CD4-positive, alpha-beta memory T cell (primary cell): ENCODE measurements at regions not wholly inside any gene's neighbourhood (a gene's known extent, or its start where the extent isn't known, plus 50 kb on each side); places are given as distances from the start of the nearest gene placed in this dataset.

Experiments
- CTCF ChIA-PET: fragments of 350-600 bp; sonication (Branson Sonifier 250); formaldehyde crosslinking; loops from one replicate; lab custom pipeline; 2021; ENCODE audit warnings: inconsistent platforms; ENCODE audit not compliant: partially characterized antibody; lab: Charles Lee
- POLR2A ChIA-PET: fragments of 350-600 bp; sonication (Branson Sonifier 250); formaldehyde crosslinking; loops from one replicate; lab custom pipeline; 2021; ENCODE audit not compliant: partially characterized antibody; lab: Charles Lee
- DNase-seq, 5 donors: peaks; one replicate each; pipeline versions ENCODE4 v3.0.0 to v3.0.0-alpha.2; 2020 to 2022; ENCODE audit warnings: mixed read lengths in 1 of 5
- H3K27ac ChIP-seq: one replicate; pipeline ENCODE4 v1.7.0; 2013; ENCODE audit warnings: low read depth, low read length
- H3K27me3 ChIP-seq: 2 replicates; pipeline ENCODE4 v1.7.0; 2013; ENCODE audit warnings: mild to moderate bottlenecking, low read length, moderate library complexity; ENCODE audit not compliant: insufficient read depth
- H3K36me3 ChIP-seq: 2 replicates; pipeline ENCODE4 v1.7.0; 2013; ENCODE audit warnings: mild to moderate bottlenecking, low read length, moderate library complexity; ENCODE audit not compliant: insufficient read depth
- H3K4me1 ChIP-seq: 2 replicates; pipeline ENCODE4 v1.7.0; 2013; ENCODE audit warnings: mild to moderate bottlenecking, low read length, moderate library complexity; ENCODE audit not compliant: insufficient read depth
- H3K4me3 ChIP-seq, 2 donors: one replicate each; pipeline ENCODE4 v1.7.0; 2013; ENCODE audit warnings: low read length in 2 of 2, mild to moderate bottlenecking in 1 of 2
- H3K9me3 ChIP-seq, 2 donors: one replicate each; pipeline ENCODE4 v1.7.0; 2013; ENCODE audit warnings: low read length in 2 of 2, control low read depth in 1 of 2; ENCODE audit not compliant: control insufficient read depth in 1 of 2
- H3K27ac Mint-ChIP-seq, 7 donors: one replicate each; pipeline ENCODE4 v1.8.0; 2020 to 2021; ENCODE audit warnings: mixed read lengths in 7 of 7, mild to moderate bottlenecking in 6 of 7, inconsistent platforms in 3 of 7, moderate library complexity in 3 of 7
- H3K27me3 Mint-ChIP-seq, 2 donors: one replicate each; pipeline ENCODE4 v1.8.0; 2020 to 2021; ENCODE audit warnings: mixed read lengths in 2 of 2
- H3K36me3 Mint-ChIP-seq, 2 donors: one replicate each; pipeline ENCODE4 v1.8.0; 2020 to 2021; ENCODE audit warnings: mixed read lengths in 2 of 2, inconsistent platforms in 1 of 2, mild to moderate bottlenecking in 1 of 2
- H3K4me1 Mint-ChIP-seq, 4 donors: one replicate each; pipeline ENCODE4 v1.8.0; 2020 to 2021; ENCODE audit warnings: mixed read lengths in 4 of 4, mild to moderate bottlenecking in 1 of 4
- H3K4me3 Mint-ChIP-seq, 8 donors: one replicate each; pipeline ENCODE4 v1.8.0; 2020 to 2021; ENCODE audit warnings: mixed read lengths in 8 of 8, mild to moderate bottlenecking in 7 of 8, moderate library complexity in 6 of 8, inconsistent platforms in 3 of 8
- H3K9me3 Mint-ChIP-seq, 8 donors: one replicate each; pipeline ENCODE4 v1.8.0; 2020 to 2021; ENCODE audit warnings: mixed read lengths in 8 of 8, mild to moderate bottlenecking in 5 of 8, inconsistent platforms in 3 of 8, moderate library complexity in 1 of 8
- intact Hi-C: fragments of 100-400 bp; cut with micrococcal nuclease; formaldehyde crosslinking; loops from one replicate; pipeline ENCODE4 v1.15.1; 2023

- no peaks in the 10 kb centered on the region for H3K4me1 Mint-ChIP-seq
- no peaks in the 10 kb centered on the region for H3K9me3 Mint-ChIP-seq
- intact Hi-C loops: no loop called here
- Histone ChIP-seq H3K27me3 (no peaks in the 10 kb centered on the region), H3K4me1 (no peaks in the 10 kb centered on the region), H3K9me3 (no peaks in the 10 kb centered on the region), H3K36me3 (no peaks in the 10 kb centered on the region), H3K27ac (no peak overlapping the region), H3K4me3 (no peak overlapping the region)
- H3K27me3 Mint-ChIP-seq: peaks cover 0 to 1% of the 10 kb centered on the region in 2 donors
- no peak for DNase-seq
- no peaks in the 10 kb centered on the region for H3K36me3 Mint-ChIP-seq
- H3K27ac Mint-ChIP-seq: no peak overlapping the region
- CTCF ChIA-PET: no interaction called here
- no peak overlapping the region for H3K4me3 Mint-ChIP-seq
- POLR2A ChIA-PET: interaction anchor here (0.9 kb wide), 1 partner anchor 9 kb away, joined by 3 read pairs; no protein-coding TSS in a partner anchor
Observed at GRCh38 chr11:126124231-126124661, 61.6 kb upstream of the CDON start.

GRCh38 chr11:126123686-126124085 is 61.0 kb upstream of the CDON start:
- H3K36me3 Mint-ChIP-seq: no peaks in the 10 kb centered on the region
- POLR2A ChIA-PET: interaction anchor here (0.6 to 0.9 kb wide), 2 partner anchors 9 to 24 kb away, joined by 3 read pairs; no protein-coding TSS in a partner anchor
- no peak overlapping the region for H3K27ac ChIP-seq
- intact Hi-C loops: no loop called here
- H3K27ac Mint-ChIP-seq: no peak overlapping the region
- H3K36me3 ChIP-seq: no peaks in the 10 kb centered on the region
- no peak overlapping the region for H3K4me3 ChIP-seq
- no peak for DNase-seq
- no peak overlapping the region for H3K4me3 Mint-ChIP-seq
- no peaks in the 10 kb centered on the region for H3K9me3 Mint-ChIP-seq
- no peaks in the 10 kb centered on the region for H3K9me3 ChIP-seq
- H3K27me3 Mint-ChIP-seq: peaks cover 0 to 1% of the 10 kb centered on the region in 2 donors
- H3K4me1 Mint-ChIP-seq: no peaks in the 10 kb centered on the region
- no peaks in the 10 kb centered on the region for H3K27me3 ChIP-seq
- CTCF ChIA-PET: interaction anchor here (0.7 kb wide), 1 partner anchor 197 kb away, joined by 3 read pairs; no protein-coding TSS in a partner anchor
- no peaks in the 10 kb centered on the region for H3K4me1 ChIP-seq

GRCh38 chr11:126122863-126123262 is 60.2 kb upstream of the CDON start:
- no peaks in the 10 kb centered on the region for H3K9me3 ChIP-seq
- Mint-ChIP-seq H3K9me3 (no peaks in the 10 kb centered on the region), H3K36me3 (no peaks in the 10 kb centered on the region), H3K4me3 (no peak overlapping the region), H3K27ac (no peak overlapping the region), H3K27me3 (peaks cover 0 to 1% of the 10 kb centered on the region in 2 donors), H3K4me1 (no peaks in the 10 kb centered on the region)
- no peak overlapping the region for H3K27ac ChIP-seq
- intact Hi-C loops: no loop called here
- ChIA-PET POLR2A (no interaction called here), CTCF (interaction anchor here (0.7 kb wide), 1 partner anchor 196 kb away, joined by 3 read pairs; no protein-coding TSS in a partner anchor)
- H3K4me1 ChIP-seq: no peaks in the 10 kb centered on the region
- no peaks in the 10 kb centered on the region for H3K27me3 ChIP-seq
- DNase-seq: no peak
- H3K4me3 ChIP-seq: no peak overlapping the region
- no peaks in the 10 kb centered on the region for H3K36me3 ChIP-seq

DNA sequence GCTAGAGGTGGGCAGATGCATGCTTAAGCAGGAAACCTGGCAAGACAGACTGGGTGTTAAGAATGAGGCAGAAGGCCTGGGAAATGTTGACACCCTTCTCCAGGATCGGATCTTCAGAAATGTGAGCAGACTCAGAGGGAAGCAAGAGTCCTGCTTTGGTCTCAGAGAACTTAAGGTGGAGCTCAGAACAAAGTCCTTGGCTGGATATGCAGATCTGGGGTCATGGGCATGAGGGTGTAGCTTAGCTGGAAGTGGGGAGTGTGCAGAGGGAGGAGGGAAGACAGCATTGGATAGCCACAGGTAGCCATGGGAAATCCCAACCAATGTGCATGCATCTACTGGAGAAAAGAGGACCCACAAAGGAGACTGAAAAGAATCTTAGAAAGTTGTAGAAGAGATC is 58.6 kb upstream of the CDON start:
- H3K27me3 ChIP-seq: no peaks in the 10 kb centered on the region
- CTCF ChIA-PET: interaction anchor here (1.5 kb wide), 1 partner anchor 11 kb away, joined by 3 read pairs; no protein-coding TSS in a partner anchor
- H3K4me3 Mint-ChIP-seq: no peak overlapping the region
- H3K9me3 ChIP-seq: no peaks in the 10 kb centered on the region
- no peaks in the 10 kb centered on the region for H3K4me1 ChIP-seq
- H3K27ac Mint-ChIP-seq: peak overlapping the region in 1 of 7 donors; percentile 6
- intact Hi-C loops: no loop called here
- peaks cover 0 to 1% of the 10 kb centered on the region in 2 donors for H3K27me3 Mint-ChIP-seq
- no peak overlapping the region for H3K27ac ChIP-seq
- H3K4me1 Mint-ChIP-seq: no peaks in the 10 kb centered on the region
- no peaks in the 10 kb centered on the region for H3K9me3 Mint-ChIP-seq
- H3K36me3 Mint-ChIP-seq: no peaks in the 10 kb centered on the region
- no peak overlapping the region for H3K4me3 ChIP-seq
- no peaks in the 10 kb centered on the region for H3K36me3 ChIP-seq
- no peak for DNase-seq
- POLR2A ChIA-PET: no interaction called here

GRCh38 chr11:126118806-126119205 is 56.1 kb upstream of the CDON start:
- no peak for DNase-seq
- H3K36me3 ChIP-seq: no peaks in the 10 kb centered on the region
- no peaks in the 10 kb centered on the region for H3K36me3 Mint-ChIP-seq
- no peak overlapping the region for H3K27ac Mint-ChIP-seq
- H3K9me3 Mint-ChIP-seq: no peaks in the 10 kb centered on the region
- CTCF ChIA-PET: no interaction called here
- H3K4me1 ChIP-seq: no peaks in the 10 kb centered on the region
- no peak overlapping the region for H3K27ac ChIP-seq
- H3K4me1 Mint-ChIP-seq: no peaks in the 10 kb centered on the region
- POLR2A ChIA-PET: no interaction called here
- H3K27me3 Mint-ChIP-seq: peaks cover 0 to 3% of the 10 kb centered on the region in 2 donors
- no peak overlapping the region for H3K4me3 ChIP-seq
- intact Hi-C loops: no loop called here
- H3K27me3 ChIP-seq: no peaks in the 10 kb centered on the region
- H3K4me3 Mint-ChIP-seq: no peak overlapping the region
- H3K9me3 ChIP-seq: no peaks in the 10 kb centered on the region

DNA sequence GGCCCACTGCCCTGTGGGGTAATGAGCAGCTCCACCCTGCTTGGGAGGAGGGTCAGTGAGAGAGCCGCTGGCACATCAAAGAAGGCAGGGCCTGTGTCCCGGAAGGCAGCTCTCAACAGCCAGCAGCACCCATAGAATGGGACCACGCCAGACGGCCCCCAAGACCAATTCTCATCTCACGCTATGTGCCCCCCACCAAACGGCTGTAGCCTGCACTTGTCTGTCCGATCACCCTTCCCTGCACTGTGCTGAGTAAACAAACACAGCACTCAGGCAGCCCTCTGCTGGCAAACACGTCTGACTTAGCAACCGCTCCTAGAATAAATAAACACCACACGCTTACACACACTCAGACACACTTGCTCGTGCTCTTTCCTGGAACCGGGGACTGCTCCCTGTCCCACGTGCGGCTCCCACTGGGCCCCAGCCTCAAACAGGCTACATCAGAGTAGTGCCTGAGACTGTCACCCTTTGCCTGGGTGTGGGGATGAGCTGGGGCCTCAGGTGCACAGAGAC is 53.2 kb upstream of the CDON start:
- intact Hi-C loops: no loop called here
- H3K27ac Mint-ChIP-seq: no peak overlapping the region
- Histone ChIP-seq H3K4me1 (no peaks in the 10 kb centered on the region), H3K4me3 (no peak overlapping the region), H3K36me3 (no peaks in the 10 kb centered on the region), H3K27ac (no peak overlapping the region), H3K9me3 (no peaks in the 10 kb centered on the region), H3K27me3 (no peaks in the 10 kb centered on the region)
- no peaks in the 10 kb centered on the region for H3K9me3 Mint-ChIP-seq
- DNase-seq: no peak
- no peaks in the 10 kb centered on the region for H3K36me3 Mint-ChIP-seq
- H3K27me3 Mint-ChIP-seq: peaks cover 0 to 3% of the 10 kb centered on the region in 2 donors
- POLR2A ChIA-PET: no interaction called here
- no peaks in the 10 kb centered on the region for H3K4me1 Mint-ChIP-seq
- H3K4me3 Mint-ChIP-seq: no peak overlapping the region
- CTCF ChIA-PET: no interaction called here

GRCh38 chr11:126115127-126115495 is 52.4 kb upstream of the CDON start:
- Mint-ChIP-seq H3K27ac (no peak overlapping the region), H3K4me3 (no peak overlapping the region), H3K9me3 (no peaks in the 10 kb centered on the region), H3K36me3 (no peaks in the 10 kb centered on the region), H3K27me3 (peaks cover 0 to 3% of the 10 kb centered on the region in 2 donors), H3K4me1 (no peaks in the 10 kb centered on the region)
- Histone ChIP-seq H3K36me3 (no peaks in the 10 kb centered on the region), H3K27me3 (no peaks in the 10 kb centered on the region), H3K9me3 (no peaks in the 10 kb centered on the region), H3K27ac (no peak overlapping the region), H3K4me1 (no peaks in the 10 kb centered on the region), H3K4me3 (no peak overlapping the region)
- ChIA-PET CTCF (no interaction called here), POLR2A (no interaction called here)
- DNase-seq: no peak
- intact Hi-C loops: no loop called here
